H54 (cell line): ENCODE measurements at regions not wholly inside any gene's neighbourhood (a gene's known extent, or its start where the extent isn't known, plus 50 kb on each side); places are given as distances from the start of the nearest gene placed in this dataset.
"Not testable (repeated sequence)": the region's sequence is repeated elsewhere in the genome, so short reads cannot be mapped to it uniquely, and the experiment has no call there.

ENCODE experiments used
- DNase-seq: peaks from one replicate; pipeline ENCODE4 v3.0.0; 2011; ENCODE audit warnings: low spot score, mixed read lengths; ENCODE audit not compliant: insufficient read length
- FAIRE-seq: peaks from 3 replicates; lab custom pipeline; 2011; peaks lifted over from hg19 to GRCh38; lab: Jason Lieb, UNC
- POLR2A ChIP-seq: IDR thresholded peaks from 2 replicates; pipeline ENCODE4 v1.6.1; 2011; ENCODE audit warnings: low read depth, mild to moderate bottlenecking, low read length

- no peak for TF ChIP-seq POLR2A
- peak; percentile 52 for DNase-seq
- no peak for FAIRE-seq
Measured at GRCh38 chr7:155947051-155947450, 134.8 kb upstream of the SHH start.

DNA sequence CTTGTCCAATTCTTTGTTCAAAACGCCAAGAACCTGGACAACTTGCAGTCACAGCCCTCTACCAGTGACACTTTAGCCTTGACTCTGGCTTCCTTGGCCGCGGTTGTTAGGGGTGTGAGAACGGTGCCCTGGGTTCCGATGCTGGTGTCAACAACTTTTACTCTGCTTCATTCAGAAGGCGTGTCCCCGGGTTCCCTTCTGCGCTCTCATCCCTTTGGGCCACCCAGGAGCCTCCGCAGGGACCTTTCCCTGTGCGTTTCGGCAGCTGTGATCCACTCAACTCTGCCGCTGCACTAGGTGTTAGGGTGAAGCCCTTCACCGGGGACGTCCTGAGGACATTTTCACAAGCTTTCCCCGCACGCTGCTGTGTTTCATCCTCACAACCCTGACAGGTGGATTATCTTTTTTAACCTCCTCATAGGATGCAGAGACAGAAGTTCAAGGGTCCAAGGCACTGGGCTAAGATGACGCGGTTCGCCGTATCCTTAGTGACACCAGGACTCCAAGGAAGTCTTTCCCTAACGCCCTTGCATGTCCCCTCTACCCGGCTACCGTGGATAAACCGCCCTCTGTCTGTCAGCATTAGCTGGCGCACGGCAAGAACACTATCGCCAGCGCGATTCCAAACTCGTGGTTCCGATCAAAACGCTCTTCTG, 133.5 kb upstream of the SHH start:
- TF ChIP-seq POLR2A: no peak
- no peak for DNase-seq
- FAIRE-seq: no peak

- no peak for TF ChIP-seq POLR2A
- FAIRE-seq (no peak), DNase-seq (no peak)
Measured at GRCh38 chr7:155944901-155945300, 132.6 kb upstream of the SHH start.

- DNase-seq (no peak), FAIRE-seq (no peak)
- no peak for TF ChIP-seq POLR2A
Measured at GRCh38 chr7:155943251-155943899, 131.1 kb upstream of the SHH start.

- no peak for TF ChIP-seq POLR2A
- no peak for DNase-seq
- FAIRE-seq: no peak
Measured at GRCh38 chr7:155942226-155942950, 130.1 kb upstream of the SHH start.

- no peak for TF ChIP-seq POLR2A
- DNase-seq (no peak), FAIRE-seq (no peak)
Measured at GRCh38 chr7:155941688-155942087, 129.4 kb upstream of the SHH start.

DNA sequence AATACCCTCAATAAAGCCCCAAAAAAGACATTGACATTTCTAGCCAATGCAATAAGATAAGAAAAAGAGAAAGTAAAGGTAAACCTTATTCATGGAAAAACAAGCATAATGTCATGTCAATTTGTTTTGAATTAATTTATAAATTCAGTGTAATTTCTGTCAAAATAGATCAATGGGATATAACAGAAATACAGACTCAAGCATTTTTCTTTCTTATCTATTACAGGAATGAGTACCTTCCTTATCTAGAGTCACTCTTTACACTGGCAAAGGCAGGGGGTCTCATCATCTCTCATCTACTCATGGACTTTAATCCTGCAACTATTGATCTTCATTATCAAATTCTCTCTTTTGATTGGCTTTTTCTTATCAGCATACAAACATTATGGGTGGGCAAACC, 127.1 kb upstream of the SHH start:
- DNase-seq (no peak), FAIRE-seq (no peak)
- no peak for TF ChIP-seq POLR2A

- no peak for TF ChIP-seq POLR2A
- no peak for DNase-seq
- no peak for FAIRE-seq
Measured at GRCh38 chr7:155938129-155938528, 125.9 kb upstream of the SHH start.

DNA sequence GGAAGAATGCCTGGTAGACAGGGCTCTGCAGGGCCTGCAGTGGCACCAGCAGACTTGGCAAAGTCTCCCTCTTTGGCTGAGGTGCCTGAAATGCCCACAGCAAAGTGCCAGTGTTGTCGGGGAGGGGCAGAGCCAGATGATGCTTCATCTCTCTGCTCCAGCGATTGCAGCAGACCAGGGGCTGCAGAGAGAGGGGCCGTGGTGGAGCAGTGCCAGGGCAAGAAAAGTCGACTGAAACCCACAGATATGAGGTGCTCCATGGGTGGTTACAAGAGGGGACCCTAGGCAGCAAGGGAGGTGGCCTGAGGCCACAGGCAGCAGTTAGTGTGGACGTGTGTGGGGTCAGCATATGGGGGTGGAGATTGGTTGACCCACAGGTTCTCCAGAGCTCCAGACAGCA, 123.5 kb upstream of the SHH start:
- FAIRE-seq: no peak
- no peak for DNase-seq
- TF ChIP-seq POLR2A: no peak

- no peak for TF ChIP-seq POLR2A
- DNase-seq (no peak), FAIRE-seq (no peak)
Measured at GRCh38 chr7:155935005-155935557, 122.8 kb upstream of the SHH start.

DNA sequence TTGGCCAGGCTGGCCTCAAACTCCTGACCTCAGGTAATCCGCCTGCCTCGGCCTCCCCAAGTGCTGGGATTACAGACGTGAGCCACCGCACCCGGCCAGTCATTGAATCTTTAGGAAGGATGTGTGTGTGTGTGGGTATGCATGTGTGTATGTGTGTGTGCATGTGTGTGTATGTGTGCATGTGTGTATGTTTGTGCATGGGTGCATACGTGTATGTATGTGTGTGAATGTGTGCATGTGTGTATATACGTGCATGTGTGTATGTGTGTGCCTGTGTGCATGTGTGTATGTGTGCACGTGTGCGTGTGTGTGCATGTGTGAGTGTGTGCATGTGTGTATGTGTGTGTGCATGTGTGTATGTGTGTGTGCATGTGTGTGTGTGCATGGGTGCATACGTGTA, 120.1 kb upstream of the SHH start:
- FAIRE-seq, DNase-seq: not testable (repeated sequence)

DNA sequence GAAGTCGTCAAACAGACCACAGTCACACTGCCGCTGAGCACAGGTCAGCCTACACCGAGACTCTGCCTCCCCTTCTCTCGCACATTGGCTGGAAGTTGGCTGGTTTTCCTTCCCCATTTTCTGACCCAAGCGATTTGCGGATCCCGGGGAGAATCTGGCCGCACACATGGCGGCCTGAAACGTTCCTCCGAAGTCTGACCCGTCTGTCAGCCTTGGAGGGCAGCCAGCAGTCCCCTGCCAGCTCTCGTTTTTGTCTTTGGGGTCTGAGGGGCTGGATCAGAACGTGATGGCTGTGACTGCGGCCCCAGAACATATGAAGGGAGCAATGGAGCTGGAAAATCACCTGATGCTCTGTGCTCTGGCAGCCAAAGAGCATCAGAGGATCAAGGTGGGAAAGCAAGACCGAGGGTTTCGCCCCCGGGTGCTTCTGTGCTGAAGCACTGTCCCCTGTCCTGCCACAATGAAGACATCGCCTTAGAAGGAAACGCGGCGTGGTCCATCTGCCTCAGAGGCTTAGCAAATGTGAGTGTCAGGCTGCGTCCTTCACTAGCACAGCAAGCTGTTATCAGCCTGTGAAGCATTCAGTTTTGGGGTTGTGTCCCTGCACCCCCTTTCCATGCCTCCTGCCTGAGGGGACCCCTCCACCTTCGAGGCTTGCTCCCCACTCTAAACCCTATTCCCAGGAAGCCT, 119.3 kb upstream of the SHH start:
- FAIRE-seq: no peak
- no peak for DNase-seq
- TF ChIP-seq POLR2A: no peak

GRCh38 chr7:155930527-155930926, 118.3 kb upstream of the SHH start:
- DNase-seq (no peak), FAIRE-seq (no peak)
- TF ChIP-seq POLR2A: no peak

- no peak for FAIRE-seq
- no peak for TF ChIP-seq POLR2A
Measured at GRCh38 chr7:155930061-155930460, 117.8 kb upstream of the SHH start.

More at GRCh38 chr7:155930061-155930460, 117.8 kb upstream of the SHH start:
- DNase-seq: no peak
